ENCODE measurements at regions not wholly inside any gene's neighbourhood (a gene's known extent, or its start where the extent isn't known, plus 50 kb on each side); places are given as distances from the start of the nearest gene placed in this dataset.

DNA sequence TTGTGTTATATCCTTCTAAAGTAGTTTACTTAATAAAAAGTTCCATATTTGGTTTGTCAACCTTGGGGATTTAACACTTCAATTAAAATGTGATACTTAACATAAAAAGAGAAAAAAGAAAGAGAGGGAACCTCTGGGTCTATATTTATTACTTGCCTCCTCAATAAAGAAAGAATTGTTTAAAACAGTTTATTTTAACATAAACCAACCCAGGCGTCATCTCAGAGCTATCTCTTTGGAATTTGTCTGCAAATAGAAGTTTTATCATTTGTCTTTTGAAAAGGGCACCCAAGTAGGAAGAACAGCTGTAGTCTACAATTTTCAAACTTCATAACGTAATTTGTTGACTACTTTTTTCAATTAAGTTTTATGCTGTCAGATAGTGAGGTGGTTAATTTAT lies 364.1 kb downstream of the KCNJ2 start:
- TF ChIP-seq POLR2A (IDR thresholded peaks at IDR 0.05; ENCODE audit: low read depth, low read length), result no peak
- TF ChIP-seq POLR2AphosphoS5 (IDR thresholded peaks at IDR 0.05; ENCODE audit: low read depth, low read length), result no peak
- no peak for TF ChIP-seq TAF1 (IDR thresholded peaks at IDR 0.05; ENCODE audit: low read depth, low read length)
- no peak for TF ChIP-seq SPI1 (IDR thresholded peaks at IDR 0.05; ENCODE audit: low read depth, low read length)
- TF ChIP-seq PAX5 (IDR thresholded peaks at IDR 0.05; ENCODE audit: insufficient read depth, low read length, severe bottlenecking), result no peak
- TF ChIP-seq POU2F2 (IDR thresholded peaks at IDR 0.05; ENCODE audit: low read depth, low read length), result no peak
